ENCODE measurements at regions not wholly inside any gene's neighbourhood (a gene's known extent, or its start where the extent isn't known, plus 50 kb on each side); places are given as distances from the start of the nearest gene placed in this dataset.

- TF ChIP-seq YY1 (IDR thresholded peaks at IDR 0.05; ENCODE audit: insufficient read depth, insufficient read length) (no peak), SUZ12 (IDR thresholded peaks at IDR 0.05; ENCODE audit: extremely low read depth, insufficient read depth, insufficient read length) (no peak)
These were observed 51.2 kb upstream of the ULK4 start for GRCh38 chr3:42012935-42013690.
